ENCODE measurements at regions not wholly inside any gene's neighbourhood (a gene's known extent, or its start where the extent isn't known, plus 50 kb on each side); places are given as distances from the start of the nearest gene placed in this dataset.

DNA sequence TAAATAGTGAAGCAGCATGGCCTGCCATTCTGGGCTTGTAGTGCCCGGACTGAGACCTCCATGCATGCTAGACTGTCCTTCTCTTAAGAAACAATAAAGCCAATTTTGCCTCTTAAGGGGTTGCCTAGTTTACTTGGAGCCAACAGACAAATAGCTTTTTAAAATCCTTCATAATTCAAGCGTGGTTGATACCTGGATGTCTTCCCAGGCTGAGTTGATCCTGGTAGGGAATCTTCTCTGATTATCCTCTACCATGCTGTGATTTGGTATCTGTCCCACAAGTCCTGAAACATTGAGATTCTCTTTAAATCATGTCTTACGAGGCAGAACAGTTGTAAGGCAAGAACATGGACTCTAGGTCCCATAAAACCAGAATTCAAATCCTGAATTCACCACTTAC lies 359.6 kb upstream of the CCL2 start:
- intact Hi-C loops (cut with micrococcal nuclease): no loop called here

DNA sequence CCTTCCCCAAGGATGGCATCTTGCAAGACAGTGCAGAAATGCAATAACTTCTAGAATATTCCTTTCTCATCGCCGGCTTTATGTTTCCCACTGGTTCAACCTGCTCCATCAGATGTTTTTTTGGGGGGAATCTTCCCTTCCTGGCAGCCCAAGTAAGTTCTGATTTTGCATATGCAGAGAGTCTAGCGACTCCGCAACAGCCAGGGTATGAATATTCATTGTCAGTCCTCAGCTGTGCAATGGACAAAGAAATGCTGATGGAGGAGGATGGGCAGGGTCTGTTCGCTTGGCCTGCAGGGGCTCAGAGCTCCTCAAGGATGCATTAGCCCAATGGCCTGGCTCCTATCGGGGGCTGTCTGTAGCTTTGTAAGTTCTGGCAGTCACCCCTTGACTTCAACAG lies 358.8 kb upstream of the CCL2 start:
- no peak for TF ChIP-seq CTCF (IDR thresholded peaks at IDR 0.05; ENCODE audit: unreplicated experiment)

More for the DNA sequence above, 359.6 kb upstream of the CCL2 start:
- no peak for TF ChIP-seq CTCF (IDR thresholded peaks at IDR 0.05; ENCODE audit: unreplicated experiment)
- Mint-ChIP-seq H3K4me3 (ENCODE audit: unreplicated experiment) (no peak overlapping the region), H3K4me1 (ENCODE audit: insufficient read depth, unreplicated experiment) (no peaks in the 10 kb centered on the region), H3K27me3 (ENCODE audit: insufficient read depth, unreplicated experiment) (no peaks in the 10 kb centered on the region), H3K27ac (ENCODE audit: low read depth, unreplicated experiment) (no peak overlapping the region), H3K36me3 (ENCODE audit: insufficient read depth, unreplicated experiment) (no peaks in the 10 kb centered on the region), H3K9me3 (ENCODE audit: unreplicated experiment) (peaks cover 34% of the 10 kb centered on the region)
- ChIA-PET POLR2A (no interaction called here), CTCF (interaction anchor here (0.6 kb wide), 1 partner anchor 1019 kb away, joined by 4 read pairs; the partner anchor contains the start of gene MYO1D)
- no peak for DNase-seq (ENCODE audit: unreplicated experiment)
- no TSS peak for BruUV-seq (replicated peaks)

GRCh38 chr17:33901085-33901484 lies 354.0 kb upstream of the CCL2 start:
- Mint-ChIP-seq H3K36me3 (ENCODE audit: insufficient read depth, unreplicated experiment) (no peaks in the 10 kb centered on the region), H3K27me3 (ENCODE audit: insufficient read depth, unreplicated experiment) (no peaks in the 10 kb centered on the region), H3K4me1 (ENCODE audit: insufficient read depth, unreplicated experiment) (no peaks in the 10 kb centered on the region), H3K27ac (ENCODE audit: low read depth, unreplicated experiment) (no peak overlapping the region), H3K9me3 (ENCODE audit: unreplicated experiment) (peaks cover 43% of the 10 kb centered on the region), H3K4me3 (ENCODE audit: unreplicated experiment) (no peak overlapping the region)
- no TSS peak for BruUV-seq (replicated peaks)
- intact Hi-C loops (cut with micrococcal nuclease): no loop called here
- POLR2A ChIA-PET: no interaction called here
- DNase-seq (ENCODE audit: unreplicated experiment): no peak
- TF ChIP-seq CTCF (IDR thresholded peaks at IDR 0.05; ENCODE audit: unreplicated experiment): no peak
- CTCF ChIA-PET: no interaction called here

More for the DNA sequence above, 358.8 kb upstream of the CCL2 start:
- DNase-seq (ENCODE audit: unreplicated experiment): no peak
- intact Hi-C loops (cut with micrococcal nuclease): no loop called here
- H3K36me3 Mint-ChIP-seq (ENCODE audit: insufficient read depth, unreplicated experiment): no peaks in the 10 kb centered on the region
- BruUV-seq (replicated peaks): no TSS peak
- no peak overlapping the region for H3K4me3 Mint-ChIP-seq (ENCODE audit: unreplicated experiment)
- H3K27ac Mint-ChIP-seq (ENCODE audit: low read depth, unreplicated experiment): no peak overlapping the region
- H3K9me3 Mint-ChIP-seq (ENCODE audit: unreplicated experiment): peaks cover 42% of the 10 kb centered on the region
- POLR2A ChIA-PET: no interaction called here
- CTCF ChIA-PET: no interaction called here
- H3K4me1 Mint-ChIP-seq (ENCODE audit: insufficient read depth, unreplicated experiment): no peaks in the 10 kb centered on the region
- no peaks in the 10 kb centered on the region for H3K27me3 Mint-ChIP-seq (ENCODE audit: insufficient read depth, unreplicated experiment)

- intact Hi-C loops (cut with micrococcal nuclease): no loop called here
- DNase-seq (ENCODE audit: unreplicated experiment): no peak
- no TSS peak for BruUV-seq (replicated peaks)
- ChIA-PET POLR2A (interaction anchor here (0.6 kb wide), 1 partner anchor 187 kb away, joined by 4 read pairs; no protein-coding TSS in a partner anchor), CTCF (no interaction called here)
- Mint-ChIP-seq H3K27ac (ENCODE audit: low read depth, unreplicated experiment) (no peak overlapping the region), H3K27me3 (ENCODE audit: insufficient read depth, unreplicated experiment) (no peaks in the 10 kb centered on the region), H3K36me3 (ENCODE audit: insufficient read depth, unreplicated experiment) (no peaks in the 10 kb centered on the region), H3K4me3 (ENCODE audit: unreplicated experiment) (no peak overlapping the region), H3K4me1 (ENCODE audit: insufficient read depth, unreplicated experiment) (no peaks in the 10 kb centered on the region), H3K9me3 (ENCODE audit: unreplicated experiment) (peaks cover 34% of the 10 kb centered on the region)
- TF ChIP-seq CTCF (IDR thresholded peaks at IDR 0.05; ENCODE audit: unreplicated experiment): no peak
Observed at GRCh38 chr17:33902901-33903449, 352.1 kb upstream of the CCL2 start.

Measured in MCF 10A (cell line).